ENCODE measurements at regions not wholly inside any gene's neighbourhood (a gene's known extent, or its start where the extent isn't known, plus 50 kb on each side); places are given as distances from the start of the nearest gene placed in this dataset.

DNA sequence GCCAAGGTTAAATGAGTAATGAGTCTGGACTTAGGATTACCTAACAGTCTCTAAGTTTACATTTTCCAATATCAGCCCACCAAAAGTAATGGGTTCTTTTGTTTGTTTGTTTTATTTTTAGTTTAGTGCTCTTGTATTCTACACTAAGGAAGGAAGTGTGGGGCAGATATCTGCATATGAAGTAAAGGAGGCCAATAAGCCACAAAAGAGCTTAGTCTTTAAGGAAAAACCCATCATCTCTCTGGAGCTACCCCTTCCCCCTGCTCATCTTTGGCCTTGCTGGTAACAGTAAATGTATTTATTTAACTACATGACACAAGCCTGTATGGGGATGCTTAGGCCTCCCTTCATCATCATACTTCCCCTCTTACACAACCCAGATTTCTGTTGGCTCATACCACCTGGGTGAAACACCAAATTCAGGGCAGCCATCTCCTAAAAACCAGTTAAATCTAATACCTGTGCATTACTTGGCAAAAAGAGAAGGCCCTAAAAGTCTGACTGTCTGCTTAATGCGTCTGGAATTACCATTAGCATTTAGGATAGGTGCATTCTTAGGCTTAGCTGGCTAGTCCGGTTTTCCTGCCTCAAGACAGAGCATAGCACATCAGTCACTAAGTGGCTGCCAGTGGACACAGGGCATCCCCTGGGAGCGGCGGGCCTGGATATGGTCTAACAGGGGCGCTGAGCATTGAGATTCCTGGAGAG lies 96.8 kb upstream of the ADGRL2 start:
- Mint-ChIP-seq H3K9me3 (peaks cover 3% of the 10 kb centered on the region), H3K4me3 (no peak overlapping the region), H3K27ac (ENCODE audit: unreplicated experiment) (no peak overlapping the region), H3K36me3 (ENCODE audit: low read depth) (no peaks in the 10 kb centered on the region), H3K27me3 (ENCODE audit: low read depth) (no peaks in the 10 kb centered on the region), H3K4me1 (no peaks in the 10 kb centered on the region)
- TF ChIP-seq, protein P1, sequence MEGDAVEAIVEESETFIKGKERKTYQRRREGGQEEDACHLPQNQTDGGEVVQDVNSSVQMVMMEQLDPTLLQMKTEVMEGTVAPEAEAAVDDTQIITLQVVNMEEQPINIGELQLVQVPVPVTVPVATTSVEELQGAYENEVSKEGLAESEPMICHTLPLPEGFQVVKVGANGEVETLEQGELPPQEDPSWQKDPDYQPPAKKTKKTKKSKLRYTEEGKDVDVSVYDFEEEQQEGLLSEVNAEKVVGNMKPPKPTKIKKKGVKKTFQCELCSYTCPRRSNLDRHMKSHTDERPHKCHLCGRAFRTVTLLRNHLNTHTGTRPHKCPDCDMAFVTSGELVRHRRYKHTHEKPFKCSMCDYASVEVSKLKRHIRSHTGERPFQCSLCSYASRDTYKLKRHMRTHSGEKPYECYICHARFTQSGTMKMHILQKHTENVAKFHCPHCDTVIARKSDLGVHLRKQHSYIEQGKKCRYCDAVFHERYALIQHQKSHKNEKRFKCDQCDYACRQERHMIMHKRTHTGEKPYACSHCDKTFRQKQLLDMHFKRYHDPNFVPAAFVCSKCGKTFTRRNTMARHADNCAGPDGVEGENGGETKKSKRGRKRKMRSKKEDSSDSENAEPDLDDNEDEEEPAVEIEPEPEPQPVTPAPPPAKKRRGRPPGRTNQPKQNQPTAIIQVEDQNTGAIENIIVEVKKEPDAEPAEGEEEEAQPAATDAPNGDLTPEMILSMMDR (conservative IDR thresholded peaks at IDR 0.05) = no peak
- no peak for DNase-seq (ENCODE audit: low read depth, low spot score)

DNA sequence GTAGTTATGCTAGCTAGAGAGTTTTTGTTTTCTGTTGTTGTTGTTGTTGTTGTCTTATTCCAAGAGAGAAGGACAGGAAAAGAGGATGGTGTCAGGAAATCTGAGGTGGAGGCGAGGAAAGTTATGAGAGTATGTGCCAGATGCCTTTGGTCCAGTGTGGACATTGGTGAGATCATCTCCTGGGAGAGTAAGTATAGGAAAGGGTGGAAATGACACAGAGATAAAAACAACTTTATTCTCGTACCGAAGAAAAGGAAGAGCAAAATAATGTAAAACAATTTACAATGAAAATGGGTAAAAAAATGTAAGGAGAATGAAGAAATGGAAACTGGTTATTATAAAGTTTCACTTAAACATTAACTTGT lies 97.4 kb upstream of the ADGRL2 start:
- Mint-ChIP-seq H3K9me3 (peaks cover 3% of the 10 kb centered on the region), H3K4me1 (no peaks in the 10 kb centered on the region), H3K4me3 (no peak overlapping the region), H3K36me3 (ENCODE audit: low read depth) (no peaks in the 10 kb centered on the region), H3K27ac (ENCODE audit: unreplicated experiment) (no peak overlapping the region), H3K27me3 (ENCODE audit: low read depth) (no peaks in the 10 kb centered on the region)
- TF ChIP-seq, protein P1 (conservative IDR thresholded peaks at IDR 0.05) = no peak
- DNase-seq (ENCODE audit: low read depth, low spot score) = no peak

DNA sequence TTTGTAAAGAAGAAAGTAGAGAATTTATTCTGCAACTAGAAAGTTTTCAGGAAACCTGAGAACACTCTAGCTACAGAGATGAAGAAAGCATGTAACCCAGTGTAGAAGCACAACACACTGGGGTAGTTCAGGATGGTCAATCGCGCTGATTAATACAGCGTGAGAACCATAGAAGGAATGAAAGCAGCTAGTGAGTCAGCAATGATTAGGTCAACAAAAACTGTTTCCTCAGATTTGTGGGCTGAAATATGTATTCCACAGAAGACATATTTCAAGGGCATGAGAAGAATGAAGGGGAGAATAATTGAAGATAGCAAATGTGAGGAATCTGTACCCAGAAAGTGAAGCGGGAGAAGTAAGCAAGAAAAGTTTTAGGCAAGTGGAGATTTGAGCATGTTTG lies 97.8 kb upstream of the ADGRL2 start:
- H3K9me3 Mint-ChIP-seq = peaks cover 3% of the 10 kb centered on the region
- no peak overlapping the region for H3K4me3 Mint-ChIP-seq
- H3K4me1 Mint-ChIP-seq = no peaks in the 10 kb centered on the region
- H3K27ac Mint-ChIP-seq (ENCODE audit: unreplicated experiment) = no peak overlapping the region
- DNase-seq (ENCODE audit: low read depth, low spot score) = no peak
- H3K36me3 Mint-ChIP-seq (ENCODE audit: low read depth) = no peaks in the 10 kb centered on the region
- H3K27me3 Mint-ChIP-seq (ENCODE audit: low read depth) = no peaks in the 10 kb centered on the region
- TF ChIP-seq, protein P1 (conservative IDR thresholded peaks at IDR 0.05) = no peak

DNA sequence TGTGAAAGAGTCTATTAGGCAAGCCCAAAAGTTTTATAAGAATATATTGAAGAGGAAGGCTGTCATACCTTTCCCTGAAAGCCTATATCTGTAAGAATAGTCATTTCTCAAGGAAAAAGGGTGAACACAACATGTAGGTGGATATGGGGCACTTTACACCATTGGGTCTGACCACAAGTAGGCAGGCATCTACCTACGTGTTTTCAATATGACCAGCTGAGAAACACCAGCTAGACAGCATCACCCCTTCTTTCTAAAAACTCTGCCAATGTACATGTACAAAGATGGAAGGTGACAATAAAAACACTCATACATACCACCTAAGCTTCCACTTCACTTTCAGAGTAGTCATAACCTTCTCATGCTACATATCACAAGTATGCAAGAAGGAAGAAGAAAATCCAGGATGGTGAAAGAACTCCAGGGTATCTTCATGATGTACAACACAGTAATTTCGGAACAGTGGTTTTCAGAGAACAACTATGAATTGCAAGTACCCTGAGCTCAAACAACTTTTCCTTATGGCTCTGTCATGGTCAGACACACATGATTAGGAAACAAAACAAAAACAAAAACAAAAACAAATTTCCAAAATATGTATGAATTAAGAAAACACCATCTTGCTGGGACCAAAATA lies 98.5 kb upstream of the ADGRL2 start:
- no peak overlapping the region for H3K27ac Mint-ChIP-seq (ENCODE audit: unreplicated experiment)
- no peak for DNase-seq (ENCODE audit: low read depth, low spot score)
- H3K4me1 Mint-ChIP-seq = no peaks in the 10 kb centered on the region
- no peaks in the 10 kb centered on the region for H3K27me3 Mint-ChIP-seq (ENCODE audit: low read depth)
- H3K4me3 Mint-ChIP-seq = no peak overlapping the region
- no peaks in the 10 kb centered on the region for H3K36me3 Mint-ChIP-seq (ENCODE audit: low read depth)
- peaks cover 3% of the 10 kb centered on the region for H3K9me3 Mint-ChIP-seq
- TF ChIP-seq, protein P1 (conservative IDR thresholded peaks at IDR 0.05) = no peak

DNA sequence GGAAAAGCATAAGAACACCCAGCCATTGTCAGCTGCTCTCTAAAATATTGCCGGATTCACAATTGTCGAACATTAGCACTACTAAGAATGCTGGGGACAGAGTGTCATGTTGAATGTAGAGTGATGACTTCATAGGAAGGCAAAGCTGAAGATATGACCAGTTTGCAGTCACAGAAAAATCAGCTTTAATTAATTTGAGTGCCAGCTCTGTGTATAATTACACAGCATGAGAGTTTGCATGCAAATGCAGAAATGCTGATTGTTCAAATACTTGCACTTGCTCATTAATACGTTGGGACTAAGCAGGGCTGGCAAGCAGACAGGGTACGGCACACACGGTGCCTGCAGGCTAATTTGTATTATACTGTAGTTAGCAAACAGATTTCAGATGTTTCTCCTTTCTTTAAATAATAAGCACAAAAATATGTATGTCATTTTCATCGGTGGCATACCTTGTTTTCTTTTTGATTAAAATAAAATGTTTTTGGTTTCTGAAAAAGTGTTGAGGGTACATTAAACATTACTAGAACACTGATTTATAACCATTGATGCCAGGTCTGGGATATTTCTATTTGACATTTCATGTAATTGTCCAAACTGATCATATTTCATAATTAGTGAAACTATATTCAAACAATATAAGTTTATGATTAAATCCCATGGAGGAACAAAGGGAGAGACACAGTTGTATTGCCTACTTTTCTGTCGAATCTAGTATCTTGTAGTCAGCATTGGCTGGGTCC lies 99.8 kb upstream of the ADGRL2 start:
- no peak for DNase-seq (ENCODE audit: low read depth, low spot score)
- Mint-ChIP-seq H3K4me3 (no peak overlapping the region), H3K27ac (ENCODE audit: unreplicated experiment) (no peak overlapping the region), H3K4me1 (no peaks in the 10 kb centered on the region), H3K27me3 (ENCODE audit: low read depth) (no peaks in the 10 kb centered on the region), H3K9me3 (peaks cover 5% of the 10 kb centered on the region), H3K36me3 (ENCODE audit: low read depth) (no peaks in the 10 kb centered on the region)
- TF ChIP-seq, protein P1 (conservative IDR thresholded peaks at IDR 0.05) = no peak
